BJ (cell line): ENCODE measurements at regions not wholly inside any gene's neighbourhood (a gene's known extent, or its start where the extent isn't known, plus 50 kb on each side); places are given as distances from the start of the nearest gene placed in this dataset.

Experiments
- CTCF ChIA-PET: fragments of 350-600 bp; formaldehyde crosslinking; extraction: SDS; loops from one replicate; lab custom pipeline; 2021; ENCODE audit warnings: antibody characterized with exemption, inconsistent platforms; lab: Yijun Ruan, JAX
- POLR2A ChIA-PET: fragments of 300-600 bp; sonication (Branson Sonifier 250); formaldehyde crosslinking; extraction: SDS; loops from one replicate; lab custom pipeline; 2021; ENCODE audit warnings: antibody characterized with exemption; lab: Charles Lee
- DNase-seq: peaks from one replicate; pipeline ENCODE4 v3.0.0-alpha.2; 2011; ENCODE audit warnings: low read depth
- H3K27me3 ChIP-seq: 2 replicates; pipeline ENCODE4 v1.6.0; 2011; ENCODE audit warnings: low read length; ENCODE audit not compliant: control insufficient read depth, insufficient read depth
- H3K36me3 ChIP-seq: 2 replicates; pipeline ENCODE4 v1.5.1; 2011; ENCODE audit warnings: low read length; ENCODE audit not compliant: control insufficient read depth, insufficient read depth
- H3K4me3 ChIP-seq: 2 replicates; pipeline ENCODE4 v1.5.1; 2011; ENCODE audit warnings: low read depth, mild to moderate bottlenecking, control low read depth, low read length
- TF ChIP-seq, protein P1 (sequence below): IDR thresholded peaks from 2 replicates; pipeline ENCODE4 v1.5.1; 2011; ENCODE audit warnings: low read depth, mild to moderate bottlenecking, control low read depth, inconsistent platforms, low read length, moderate library complexity; ENCODE audit not compliant: insufficient read depth

DNA sequence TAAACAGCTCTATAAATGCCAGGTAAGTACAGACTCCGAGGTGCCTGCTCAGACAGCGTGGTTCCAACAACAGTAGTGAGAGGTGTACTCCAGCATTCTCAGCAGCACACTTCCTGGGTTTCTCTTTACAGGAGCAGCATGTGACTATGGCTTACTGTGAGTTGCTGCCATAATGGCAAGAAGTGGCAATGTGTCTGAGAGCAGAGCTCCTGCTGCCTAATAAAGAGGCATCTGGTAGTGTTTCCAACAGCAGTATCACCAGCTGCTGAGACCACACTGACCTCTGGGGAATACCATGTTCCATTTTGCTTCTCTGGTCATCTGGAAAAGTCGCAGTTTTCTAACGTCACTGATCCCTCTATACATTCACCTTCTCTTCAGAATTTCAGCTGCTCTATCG lies 398.2 kb downstream of the SLCO4C1 start:
- TF ChIP-seq, protein P1, sequence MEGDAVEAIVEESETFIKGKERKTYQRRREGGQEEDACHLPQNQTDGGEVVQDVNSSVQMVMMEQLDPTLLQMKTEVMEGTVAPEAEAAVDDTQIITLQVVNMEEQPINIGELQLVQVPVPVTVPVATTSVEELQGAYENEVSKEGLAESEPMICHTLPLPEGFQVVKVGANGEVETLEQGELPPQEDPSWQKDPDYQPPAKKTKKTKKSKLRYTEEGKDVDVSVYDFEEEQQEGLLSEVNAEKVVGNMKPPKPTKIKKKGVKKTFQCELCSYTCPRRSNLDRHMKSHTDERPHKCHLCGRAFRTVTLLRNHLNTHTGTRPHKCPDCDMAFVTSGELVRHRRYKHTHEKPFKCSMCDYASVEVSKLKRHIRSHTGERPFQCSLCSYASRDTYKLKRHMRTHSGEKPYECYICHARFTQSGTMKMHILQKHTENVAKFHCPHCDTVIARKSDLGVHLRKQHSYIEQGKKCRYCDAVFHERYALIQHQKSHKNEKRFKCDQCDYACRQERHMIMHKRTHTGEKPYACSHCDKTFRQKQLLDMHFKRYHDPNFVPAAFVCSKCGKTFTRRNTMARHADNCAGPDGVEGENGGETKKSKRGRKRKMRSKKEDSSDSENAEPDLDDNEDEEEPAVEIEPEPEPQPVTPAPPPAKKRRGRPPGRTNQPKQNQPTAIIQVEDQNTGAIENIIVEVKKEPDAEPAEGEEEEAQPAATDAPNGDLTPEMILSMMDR, result no peak
- ChIA-PET CTCF (no interaction called here), POLR2A (no interaction called here)
- Histone ChIP-seq H3K36me3 (no peaks in the 10 kb centered on the region), H3K27me3 (no peaks in the 10 kb centered on the region), H3K4me3 (no peak overlapping the region)
- DNase-seq, result no peak

DNA sequence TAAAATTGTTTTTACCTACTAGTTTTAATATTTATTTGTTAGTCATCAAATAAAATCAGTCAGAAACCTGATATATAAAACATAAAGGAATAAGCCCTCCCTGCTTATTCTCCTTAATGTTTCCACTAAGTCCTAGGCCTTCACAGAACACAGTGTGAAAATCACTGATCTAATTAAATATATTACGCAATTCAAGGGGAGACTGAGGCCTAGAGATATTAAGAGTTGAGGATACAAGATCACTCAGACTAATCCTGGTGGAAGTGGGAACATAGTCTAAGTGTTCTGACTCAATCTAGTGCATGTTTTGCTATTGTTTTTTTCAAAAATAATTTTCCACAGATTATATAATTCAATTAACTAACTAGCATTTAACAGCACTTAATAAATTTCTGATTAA lies 401.1 kb downstream of the SLCO4C1 start:
- TF ChIP-seq, protein P1, result no peak
- no peak overlapping the region for H3K4me3 ChIP-seq
- ChIA-PET POLR2A (no interaction called here), CTCF (no interaction called here)
- no peak for DNase-seq
- H3K36me3 ChIP-seq, result no peaks in the 10 kb centered on the region
- H3K27me3 ChIP-seq, result no peaks in the 10 kb centered on the region

DNA sequence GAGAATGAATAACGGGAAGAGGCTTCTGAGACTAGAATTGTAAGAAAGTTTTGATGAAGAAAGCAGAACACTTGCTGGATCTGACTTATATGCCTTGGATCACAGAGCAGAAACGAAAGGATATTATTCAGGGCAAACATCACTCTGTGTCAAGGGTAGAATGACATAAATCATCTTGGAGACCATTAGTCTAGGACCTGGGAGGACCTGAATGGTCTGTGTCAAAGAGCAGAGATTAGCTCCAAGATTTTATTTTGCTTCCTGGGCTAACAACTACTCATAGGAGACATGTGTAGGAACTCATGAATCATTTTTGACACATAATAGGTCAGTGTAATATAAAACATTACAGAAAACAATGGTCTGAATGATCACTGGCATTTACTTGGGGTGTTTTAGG lies 417.9 kb downstream of the SLCO4C1 start:
- H3K36me3 ChIP-seq, result no peaks in the 10 kb centered on the region
- no peak for DNase-seq
- ChIA-PET CTCF (no interaction called here), POLR2A (no interaction called here)
- TF ChIP-seq, protein P1, result no peak
- H3K27me3 ChIP-seq, result no peaks in the 10 kb centered on the region
- H3K4me3 ChIP-seq, result no peak overlapping the region

DNA sequence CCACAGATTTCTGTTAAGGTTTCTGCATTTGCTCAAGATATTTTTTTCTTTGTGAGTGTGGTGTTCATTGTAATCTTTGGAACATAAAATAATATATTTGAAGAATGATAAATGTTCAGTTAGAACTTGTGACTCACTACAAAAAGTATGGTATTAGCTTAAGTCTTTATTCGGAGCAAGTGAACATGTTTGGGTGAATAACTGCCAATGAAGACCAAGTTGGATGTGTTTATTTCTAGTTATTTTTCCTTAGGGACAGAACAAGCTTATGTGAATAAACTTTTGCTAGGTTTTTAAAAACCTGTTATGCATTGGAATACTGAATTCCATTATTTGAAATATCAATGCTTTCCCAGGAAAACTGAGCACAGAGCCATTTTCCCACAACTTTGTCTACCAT lies 418.6 kb downstream of the SLCO4C1 start:
- TF ChIP-seq, protein P1, result no peak
- ChIA-PET CTCF (no interaction called here), POLR2A (no interaction called here)
- Histone ChIP-seq H3K36me3 (no peaks in the 10 kb centered on the region), H3K27me3 (no peaks in the 10 kb centered on the region), H3K4me3 (no peak overlapping the region)
- no peak for DNase-seq

DNA sequence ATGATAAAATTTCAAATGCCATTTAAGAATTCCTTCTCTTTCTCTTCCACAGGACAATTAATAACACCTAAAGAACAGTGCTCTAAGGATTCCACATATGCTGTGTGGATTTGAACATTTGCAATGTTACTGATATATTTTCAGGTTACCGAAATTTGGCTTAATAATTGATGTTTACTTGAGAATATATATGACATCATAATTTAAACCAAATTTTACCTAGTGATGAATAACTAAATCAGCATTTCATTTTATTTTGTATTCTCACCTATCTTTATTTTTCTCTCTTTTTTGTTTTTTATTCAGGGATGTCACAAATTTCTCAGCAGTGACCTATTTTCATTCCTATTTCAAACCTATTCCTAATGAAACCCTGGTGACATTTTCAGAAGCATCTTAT lies 429.6 kb downstream of the SLCO4C1 start:
- no peak overlapping the region for H3K4me3 ChIP-seq
- no peaks in the 10 kb centered on the region for H3K36me3 ChIP-seq
- CTCF ChIA-PET, result no interaction called here
- no peak for DNase-seq
- POLR2A ChIA-PET, result no interaction called here
- H3K27me3 ChIP-seq, result no peaks in the 10 kb centered on the region
- TF ChIP-seq, protein P1, result no peak
